Fibroblast of lung (primary cell): ENCODE measurements at regions not wholly inside any gene's neighbourhood (a gene's known extent, or its start where the extent isn't known, plus 50 kb on each side); places are given as distances from the start of the nearest gene placed in this dataset.

ENCODE experiments used
- DNase-seq, 2 donors: peaks; one replicate each; pipeline versions ENCODE4 v3.0.0 to v3.0.0-alpha.2; 2010; ENCODE audit warnings: low read depth in 2 of 2
- H2AFZ ChIP-seq: 2 replicates; pipeline ENCODE4 v1.5.1; 2012; ENCODE audit warnings: low read length, control low read depth, inconsistent platforms
- H3K27ac ChIP-seq: 2 replicates; pipeline ENCODE4 v1.5.1; 2011; ENCODE audit warnings: low read length, control low read depth; ENCODE audit not compliant: insufficient read depth
- H3K27me3 ChIP-seq: 2 replicates; pipeline ENCODE4 v1.5.1; 2011; ENCODE audit warnings: mild to moderate bottlenecking, low read length; ENCODE audit not compliant: control insufficient read depth, insufficient read depth
- H3K36me3 ChIP-seq: 2 replicates; pipeline ENCODE4 v1.5.1; 2011; ENCODE audit warnings: low read length; ENCODE audit not compliant: control insufficient read depth, insufficient read depth
- H3K4me1 ChIP-seq: 2 replicates; pipeline ENCODE4 v1.5.1; 2011; ENCODE audit warnings: low read length; ENCODE audit not compliant: control insufficient read depth, insufficient read depth; ENCODE audit errors: extremely low read depth
- H3K4me2 ChIP-seq: 2 replicates; pipeline ENCODE4 v1.5.1; 2011; ENCODE audit warnings: low read length, control low read depth; ENCODE audit not compliant: insufficient read depth; ENCODE audit errors: extremely low read depth
- H3K4me3 ChIP-seq, 4 experiments: fragments of 200-600 bp in 1 of 4; sonication (generic) in 1 of 4; replicated peaks in 1 of 4; 2 replicates each; pipeline ENCODE4 v1.5.1; 2011 to 2016; ENCODE audit warnings: low read length in 4 of 4, low read depth in 3 of 4, mild to moderate bottlenecking in 3 of 4, control low read depth in 2 of 4, inconsistent platforms in 1 of 4, mixed read lengths in 1 of 4; ENCODE audit not compliant: insufficient read depth in 1 of 4; ENCODE audit errors: control extremely low read depth in 1 of 4
- H3K79me2 ChIP-seq: 2 replicates; pipeline ENCODE4 v1.5.1; 2012; ENCODE audit warnings: mild to moderate bottlenecking, low read length, inconsistent platforms; ENCODE audit not compliant: control insufficient read depth, insufficient read depth
- H3K9ac ChIP-seq: 2 replicates; pipeline ENCODE4 v1.5.1; 2011; ENCODE audit warnings: mild to moderate bottlenecking, low read length, control low read depth; ENCODE audit not compliant: insufficient read depth
- H3K9me3 ChIP-seq: 2 replicates; pipeline ENCODE4 v1.5.1; 2012; ENCODE audit warnings: low read depth, low read length; ENCODE audit not compliant: control insufficient read depth, insufficient read depth
- H4K20me1 ChIP-seq: 2 replicates; pipeline ENCODE4 v1.5.1; 2011; ENCODE audit warnings: low read length; ENCODE audit not compliant: control insufficient read depth, insufficient read depth; ENCODE audit errors: extremely low read depth
- CTCF ChIP-seq, 2 donors: IDR thresholded peaks in 1 of 2; conservative IDR thresholded peaks in 1 of 2; 1 replicate in 1 of 2; 2 replicates in 1 of 2; pipeline ENCODE4 v1.5.1; 2011 to 2012; ENCODE audit warnings: low read length in 2 of 2, control low read depth in 1 of 2, inconsistent platforms in 1 of 2, low read depth in 1 of 2, mild to moderate bottlenecking in 1 of 2
- EZH2 ChIP-seq: IDR thresholded peaks from 2 replicates; pipeline ENCODE4 v1.5.1; 2012; ENCODE audit warnings: low read length, control low read depth, mild to moderate bottlenecking; ENCODE audit errors: missing control alignments

- Histone ChIP-seq H3K9me3 (no peaks in the 10 kb centered on the region), H4K20me1 (no peaks in the 10 kb centered on the region), H3K4me1 (no peaks in the 10 kb centered on the region), H3K79me2 (no peaks in the 10 kb centered on the region), H3K27ac (peak overlapping the region; percentile 23), H3K9ac (no peak overlapping the region), H2AFZ (peak overlapping the region; percentile 83), H3K27me3 (no peaks in the 10 kb centered on the region), H3K36me3 (no peaks in the 10 kb centered on the region), H3K4me2 (peak overlapping the region; percentile 82), H3K4me3 (peak overlapping the region in 1 of 4 experiments; percentile 30)
- peak in 1 of 2 donors; percentile 41 for DNase-seq
- TF ChIP-seq EZH2 = no peak
- TF ChIP-seq CTCF (conservative IDR thresholded peaks at IDR 0.05 in 1 of 2, IDR thresholded peaks at IDR 0.05 in 1 of 2; ENCODE audit: low read depth in 1 of 2, low read length in 2 of 2) = no peak
These were observed 334.4 kb upstream of the PCDH18 start for GRCh38 chr4:137866671-137867070.

GRCh38 chr4:137861682-137862081 is 329.4 kb upstream of the PCDH18 start:
- Histone ChIP-seq H3K4me3 (no peak overlapping the region), H3K27me3 (no peaks in the 10 kb centered on the region), H3K4me1 (no peaks in the 10 kb centered on the region), H3K9me3 (no peaks in the 10 kb centered on the region), H3K36me3 (no peaks in the 10 kb centered on the region), H4K20me1 (no peaks in the 10 kb centered on the region), H2AFZ (no peak overlapping the region), H3K9ac (no peak overlapping the region), H3K79me2 (no peaks in the 10 kb centered on the region), H3K4me2 (no peak overlapping the region), H3K27ac (no peak overlapping the region)
- TF ChIP-seq EZH2 (no peak), CTCF (conservative IDR thresholded peaks at IDR 0.05 in 1 of 2, IDR thresholded peaks at IDR 0.05 in 1 of 2; ENCODE audit: low read depth in 1 of 2, low read length in 2 of 2) (peak; percentile 33 to 43)
- DNase-seq = peak in 1 of 2 donors; percentile 60

- no peak for TF ChIP-seq CTCF (conservative IDR thresholded peaks at IDR 0.05 in 1 of 2, IDR thresholded peaks at IDR 0.05 in 1 of 2; ENCODE audit: low read depth in 1 of 2, low read length in 2 of 2)
- H3K9me3 ChIP-seq = no peaks in the 10 kb centered on the region
These were observed 321.1 kb upstream of the PCDH18 start for GRCh38 chr4:137853424-137853823.

More at GRCh38 chr4:137853424-137853823, 321.1 kb upstream of the PCDH18 start:
- H3K27me3 ChIP-seq = no peaks in the 10 kb centered on the region
- no peak for DNase-seq
- H3K9ac ChIP-seq = no peak overlapping the region
- H2AFZ ChIP-seq = no peak overlapping the region
- no peaks in the 10 kb centered on the region for H3K36me3 ChIP-seq
- no peak overlapping the region for H3K4me3 ChIP-seq
- no peaks in the 10 kb centered on the region for H3K79me2 ChIP-seq
- no peaks in the 10 kb centered on the region for H4K20me1 ChIP-seq
- H3K4me1 ChIP-seq = no peaks in the 10 kb centered on the region
- H3K4me2 ChIP-seq = no peak overlapping the region
- H3K27ac ChIP-seq = no peak overlapping the region
